22Rv1 (cell line): ENCODE measurements at regions not wholly inside any gene's neighbourhood (a gene's known extent, or its start where the extent isn't known, plus 50 kb on each side); places are given as distances from the start of the nearest gene placed in this dataset.

ENCODE experiments used
- ZFX ChIP-seq: fragments of 450-650 bp; IDR thresholded peaks from 2 replicates; pipeline ENCODE4 v1.6.1; 2017; ENCODE audit warnings: antibody characterized with exemption, borderline replicate concordance
- TF ChIP-seq, protein P1 (sequence below): fragments of 450-650 bp; IDR thresholded peaks from 2 replicates; pipeline ENCODE4 v1.5.1; 2017; ENCODE audit warnings: mild to moderate bottlenecking

DNA sequence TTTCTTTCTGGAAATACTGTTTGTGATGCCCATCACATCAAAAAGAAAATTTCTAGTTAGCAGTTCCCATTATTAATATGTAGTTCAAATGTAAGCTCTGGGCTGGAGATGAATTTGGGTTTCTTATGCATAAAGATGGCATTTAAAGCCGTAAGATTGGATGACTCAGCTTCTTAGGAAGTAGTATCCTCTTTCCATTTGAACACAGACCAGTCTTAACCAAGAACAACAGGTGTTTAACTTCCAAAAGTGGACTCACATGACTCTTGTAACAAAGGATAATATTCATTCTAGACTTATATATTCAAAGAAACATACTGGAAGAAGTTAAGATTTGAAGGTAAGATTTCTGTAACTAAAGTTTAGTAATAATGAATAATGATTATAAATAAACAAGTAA, 330.5 kb downstream of the TLR4 start:
- TF ChIP-seq, protein P1, sequence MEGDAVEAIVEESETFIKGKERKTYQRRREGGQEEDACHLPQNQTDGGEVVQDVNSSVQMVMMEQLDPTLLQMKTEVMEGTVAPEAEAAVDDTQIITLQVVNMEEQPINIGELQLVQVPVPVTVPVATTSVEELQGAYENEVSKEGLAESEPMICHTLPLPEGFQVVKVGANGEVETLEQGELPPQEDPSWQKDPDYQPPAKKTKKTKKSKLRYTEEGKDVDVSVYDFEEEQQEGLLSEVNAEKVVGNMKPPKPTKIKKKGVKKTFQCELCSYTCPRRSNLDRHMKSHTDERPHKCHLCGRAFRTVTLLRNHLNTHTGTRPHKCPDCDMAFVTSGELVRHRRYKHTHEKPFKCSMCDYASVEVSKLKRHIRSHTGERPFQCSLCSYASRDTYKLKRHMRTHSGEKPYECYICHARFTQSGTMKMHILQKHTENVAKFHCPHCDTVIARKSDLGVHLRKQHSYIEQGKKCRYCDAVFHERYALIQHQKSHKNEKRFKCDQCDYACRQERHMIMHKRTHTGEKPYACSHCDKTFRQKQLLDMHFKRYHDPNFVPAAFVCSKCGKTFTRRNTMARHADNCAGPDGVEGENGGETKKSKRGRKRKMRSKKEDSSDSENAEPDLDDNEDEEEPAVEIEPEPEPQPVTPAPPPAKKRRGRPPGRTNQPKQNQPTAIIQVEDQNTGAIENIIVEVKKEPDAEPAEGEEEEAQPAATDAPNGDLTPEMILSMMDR = no peak
- no peak for TF ChIP-seq ZFX
